GM20431 (cell line): ENCODE measurements at regions not wholly inside any gene's neighbourhood (a gene's known extent, or its start where the extent isn't known, plus 50 kb on each side); places are given as distances from the start of the nearest gene placed in this dataset.
"Not testable (repeated sequence)": the region's sequence is repeated elsewhere in the genome, so short reads cannot be mapped to it uniquely, and the experiment has no call there.

Experiments used
- in situ Hi-C: fragments of 300-500 bp; cut with MseI, MboI; formaldehyde crosslinking; loops from one replicate; pipeline ENCODE4 v1.15.0; 2020; ENCODE audit warnings: low sequenced_read_pairs; ENCODE audit not compliant: unreplicated experiment

- in situ Hi-C loops = loop anchor here (25.0 kb wide), 1 partner anchor 763 kb away; no protein-coding TSS in a partner anchor
These were observed 507.1 kb downstream of the SOX6 start for GRCh38 chr11:15849257-15849656.

DNA sequence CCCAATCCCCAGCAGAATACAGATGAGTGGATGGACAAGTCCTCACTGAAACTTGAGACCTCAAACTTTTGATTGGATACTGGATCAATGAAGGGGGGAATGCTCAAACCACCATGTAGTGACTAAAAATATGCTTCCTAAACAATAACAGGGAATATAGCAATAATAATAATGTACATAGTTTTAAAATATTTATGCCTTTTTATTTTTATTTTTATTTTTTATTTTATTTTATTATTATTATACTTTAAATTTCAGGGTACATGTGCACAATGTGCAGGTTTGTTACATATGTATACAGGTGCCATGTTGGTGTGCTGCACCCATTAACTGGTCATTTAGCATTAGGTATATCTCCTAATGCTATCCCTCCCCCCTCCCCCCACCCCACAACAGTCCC, 506.0 kb downstream of the SOX6 start:
- in situ Hi-C loops = not testable (repeated sequence)

DNA sequence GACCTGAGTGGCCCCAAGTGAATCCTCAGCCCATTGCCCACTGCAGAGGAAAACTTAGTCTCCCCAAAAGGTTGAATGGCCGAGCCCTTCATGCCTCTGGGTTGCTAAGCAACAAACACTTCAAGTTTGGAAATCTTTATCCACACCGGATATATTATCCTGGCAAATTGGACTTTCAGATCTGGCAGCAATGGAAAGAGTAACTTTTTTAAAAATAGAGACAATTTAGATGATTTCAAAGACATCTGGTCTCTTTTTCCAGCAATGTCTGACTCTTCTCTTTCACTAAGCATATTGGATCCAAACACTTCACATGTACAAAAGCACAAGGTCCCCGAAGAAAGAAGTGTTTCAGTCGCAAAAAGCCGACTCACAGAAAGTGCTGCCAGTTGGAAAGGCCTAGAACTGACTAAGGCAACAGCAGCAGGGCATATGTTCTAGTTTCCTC, 505.3 kb downstream of the SOX6 start:
- in situ Hi-C loops = no loop called here

DNA sequence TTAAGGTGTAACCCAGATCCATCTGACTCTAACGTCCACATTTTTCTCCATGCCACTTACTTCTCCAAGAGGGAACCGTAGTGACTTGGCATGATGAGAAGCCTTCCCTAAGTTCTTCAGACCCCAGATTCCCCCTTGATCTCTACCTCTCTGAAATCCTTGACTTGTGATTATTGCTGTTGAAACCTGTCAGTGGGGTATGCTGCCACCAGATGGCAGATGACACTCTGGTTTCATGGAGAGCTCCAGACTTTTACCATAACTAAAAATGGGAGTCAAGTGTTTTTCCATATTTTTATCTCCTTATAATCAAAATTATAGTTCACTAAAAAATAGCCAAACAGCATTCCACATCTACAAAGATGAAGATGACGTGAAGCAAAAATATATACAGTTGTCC, 504.2 kb downstream of the SOX6 start:
- in situ Hi-C loops = no loop called here

DNA sequence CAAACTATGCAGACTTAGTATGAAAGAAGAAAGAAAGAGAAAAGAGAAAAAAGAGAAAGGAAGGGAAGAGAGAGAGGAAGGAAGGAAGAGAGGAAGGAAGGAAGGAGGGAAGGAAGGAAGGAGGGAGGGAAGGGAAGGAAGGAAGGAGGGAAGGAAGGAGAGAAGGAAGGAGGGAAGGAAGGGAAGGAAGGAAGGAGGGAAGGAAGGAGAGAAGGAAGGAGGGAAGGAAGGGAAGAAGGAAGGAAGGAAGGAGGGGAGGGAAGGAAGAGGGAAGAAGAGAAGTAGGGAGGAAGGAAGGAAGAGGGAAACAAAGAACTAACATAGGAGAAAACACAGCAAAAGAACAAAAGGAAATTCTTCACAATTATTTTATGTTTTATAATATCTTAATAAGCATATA, 502.1 kb downstream of the SOX6 start:
- in situ Hi-C loops = no loop called here

DNA sequence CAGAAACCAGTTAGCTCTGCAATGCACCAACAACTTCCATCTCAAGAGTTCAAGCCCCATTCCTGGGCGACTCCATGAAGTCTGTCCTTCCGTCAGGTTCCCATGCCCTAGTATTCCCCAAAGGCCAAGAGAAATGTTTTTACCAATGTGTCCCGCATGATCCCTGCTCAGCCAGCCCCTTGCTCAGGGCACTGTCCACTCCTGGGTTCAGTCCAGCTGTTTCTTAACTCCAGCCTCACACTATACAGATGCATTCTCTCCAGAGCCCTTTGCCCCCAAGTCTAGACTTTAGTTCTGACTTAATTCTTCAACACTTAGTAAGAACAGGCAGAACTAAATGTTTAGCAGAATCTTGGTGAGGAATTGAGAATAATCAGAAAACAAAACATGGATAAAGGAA, 497.5 kb downstream of the SOX6 start:
- in situ Hi-C loops = no loop called here

- in situ Hi-C loops = no loop called here
These were observed 496.9 kb downstream of the SOX6 start for GRCh38 chr11:15859411-15859810.

GRCh38 chr11:15861256-15861655, 495.1 kb downstream of the SOX6 start:
- in situ Hi-C loops = no loop called here

- in situ Hi-C loops = no loop called here
These were observed 492.9 kb downstream of the SOX6 start for GRCh38 chr11:15863411-15863810.

GRCh38 chr11:15864026-15864805, 492.1 kb downstream of the SOX6 start:
- in situ Hi-C loops = no loop called here

- in situ Hi-C loops = no loop called here
These were observed 490.9 kb downstream of the SOX6 start for GRCh38 chr11:15865212-15865987.

- in situ Hi-C loops = no loop called here
These were observed 488.5 kb downstream of the SOX6 start for GRCh38 chr11:15867871-15868270.

- in situ Hi-C loops = no loop called here
These were observed 485.4 kb downstream of the SOX6 start for GRCh38 chr11:15870911-15871310.

GRCh38 chr11:15871904-15872626, 484.3 kb downstream of the SOX6 start:
- in situ Hi-C loops = no loop called here

- in situ Hi-C loops = no loop called here
These were observed 482.8 kb downstream of the SOX6 start for GRCh38 chr11:15873501-15873900.

DNA sequence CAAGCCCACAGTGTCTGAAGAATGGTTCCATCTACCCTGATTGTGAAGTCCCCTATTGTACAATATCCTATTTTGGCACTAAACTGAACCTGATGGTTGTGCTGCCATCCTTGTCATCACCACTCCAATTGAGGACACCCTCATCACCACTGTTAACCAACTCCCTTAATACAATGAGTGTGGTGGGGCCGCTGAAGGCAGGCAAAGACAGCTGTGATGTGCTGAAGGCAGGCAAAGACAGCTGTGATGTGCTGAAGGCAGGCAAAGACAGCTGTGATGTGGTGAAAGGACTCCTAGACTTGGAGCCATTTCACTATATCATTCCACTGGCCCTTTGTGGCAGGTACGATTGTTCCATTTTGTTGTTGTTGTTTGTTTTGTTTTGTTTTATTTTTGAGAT, 481.6 kb downstream of the SOX6 start:
- in situ Hi-C loops = no loop called here

- in situ Hi-C loops = no loop called here
These were observed 481.0 kb downstream of the SOX6 start for GRCh38 chr11:15875393-15875792.

- in situ Hi-C loops = no loop called here
These were observed 480.4 kb downstream of the SOX6 start for GRCh38 chr11:15875943-15876342.

DNA sequence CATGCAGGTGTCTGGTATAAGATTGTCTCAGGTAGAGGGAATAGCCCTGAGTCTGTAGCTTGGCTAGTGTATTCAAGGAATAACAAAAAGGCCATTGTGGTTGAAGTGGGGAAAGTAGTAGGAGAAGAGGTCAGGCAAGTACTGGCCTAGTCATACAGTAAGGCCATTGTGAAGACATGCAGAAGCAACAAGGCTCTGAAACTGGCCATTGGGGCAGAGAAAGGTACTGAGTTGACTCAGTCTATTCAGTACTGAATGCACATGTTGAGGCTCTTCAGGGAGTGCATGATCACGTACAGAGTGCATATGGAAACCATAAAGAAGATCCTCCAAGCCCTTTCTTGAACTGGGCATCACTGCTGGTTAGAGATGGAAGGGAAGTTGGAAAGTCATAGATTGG, 477.6 kb downstream of the SOX6 start:
- in situ Hi-C loops = no loop called here

- in situ Hi-C loops = no loop called here
These were observed 476.1 kb downstream of the SOX6 start for GRCh38 chr11:15880291-15880690.
